ENCODE measurements at regions not wholly inside any gene's neighbourhood (a gene's known extent, or its start where the extent isn't known, plus 50 kb on each side); places are given as distances from the start of the nearest gene placed in this dataset.

DNA sequence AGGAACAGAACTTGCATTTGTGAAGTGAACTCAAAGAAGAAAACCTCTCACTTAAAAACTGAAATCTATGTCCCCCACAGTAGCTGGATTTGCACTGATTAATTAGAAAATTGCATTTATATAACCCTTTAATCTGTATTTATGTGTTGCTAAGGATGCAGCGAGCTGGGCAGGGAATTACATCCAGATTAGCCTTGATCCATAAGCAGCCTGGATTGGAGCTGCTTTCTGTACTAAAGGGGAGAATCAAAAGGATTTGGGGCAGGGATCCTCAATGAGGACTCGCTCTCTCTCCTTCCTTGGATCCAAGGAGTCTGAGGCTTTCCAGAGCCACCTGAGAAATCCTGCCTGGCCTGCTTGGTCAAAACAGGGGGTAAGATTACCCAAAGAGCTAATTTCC lies 125.9 kb downstream of the TLE3 start:
- H3K27ac ChIP-seq (ENCODE audit: low read length) = no peak overlapping the region
- WGBS (ENCODE audit: insufficient coverage) = 88% methylated on average over 2 of the region's 2 CpGs
- H3K4me3 ChIP-seq (ENCODE audit: low read length) = no peak overlapping the region
- peaks cover 2% of the 10 kb centered on the region for H3K27me3 ChIP-seq (ENCODE audit: control insufficient read depth, insufficient read depth, low read length)
- intact Hi-C loops (cut with micrococcal nuclease) = no loop called here
- TF ChIP-seq, protein P1, sequence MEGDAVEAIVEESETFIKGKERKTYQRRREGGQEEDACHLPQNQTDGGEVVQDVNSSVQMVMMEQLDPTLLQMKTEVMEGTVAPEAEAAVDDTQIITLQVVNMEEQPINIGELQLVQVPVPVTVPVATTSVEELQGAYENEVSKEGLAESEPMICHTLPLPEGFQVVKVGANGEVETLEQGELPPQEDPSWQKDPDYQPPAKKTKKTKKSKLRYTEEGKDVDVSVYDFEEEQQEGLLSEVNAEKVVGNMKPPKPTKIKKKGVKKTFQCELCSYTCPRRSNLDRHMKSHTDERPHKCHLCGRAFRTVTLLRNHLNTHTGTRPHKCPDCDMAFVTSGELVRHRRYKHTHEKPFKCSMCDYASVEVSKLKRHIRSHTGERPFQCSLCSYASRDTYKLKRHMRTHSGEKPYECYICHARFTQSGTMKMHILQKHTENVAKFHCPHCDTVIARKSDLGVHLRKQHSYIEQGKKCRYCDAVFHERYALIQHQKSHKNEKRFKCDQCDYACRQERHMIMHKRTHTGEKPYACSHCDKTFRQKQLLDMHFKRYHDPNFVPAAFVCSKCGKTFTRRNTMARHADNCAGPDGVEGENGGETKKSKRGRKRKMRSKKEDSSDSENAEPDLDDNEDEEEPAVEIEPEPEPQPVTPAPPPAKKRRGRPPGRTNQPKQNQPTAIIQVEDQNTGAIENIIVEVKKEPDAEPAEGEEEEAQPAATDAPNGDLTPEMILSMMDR (IDR thresholded peaks at IDR 0.05) = no peak
- Mint-ChIP-seq H3K27me3 (ENCODE audit: low read depth in 2 of 2) (peaks cover 48 to 61% of the 10 kb centered on the region in 2 donors), H3K9me3 (no peaks in the 10 kb centered on the region), H3K4me3 (no peak overlapping the region), H3K36me3 (no peaks in the 10 kb centered on the region), H3K4me1 (no peaks in the 10 kb centered on the region), H3K27ac (no peak overlapping the region)
- no peaks in the 10 kb centered on the region for H3K36me3 ChIP-seq (ENCODE audit: control insufficient read depth, insufficient read depth, low read length)
- ATAC-seq (no peak), DNase-seq (no peak)
- H3K9me3 ChIP-seq (ENCODE audit: control insufficient read depth, insufficient read depth, low read length) = no peaks in the 10 kb centered on the region
- no peaks in the 10 kb centered on the region for H3K4me1 ChIP-seq (ENCODE audit: control insufficient read depth, insufficient read depth, low read length)

GRCh38 chr15:69972436-69972835 lies 125.3 kb downstream of the TLE3 start:
- no peak for DNase-seq
- Histone ChIP-seq H3K27me3 (ENCODE audit: control insufficient read depth, insufficient read depth, low read length) (peaks cover 2% of the 10 kb centered on the region), H3K36me3 (ENCODE audit: control insufficient read depth, insufficient read depth, low read length) (no peaks in the 10 kb centered on the region), H3K4me1 (ENCODE audit: control insufficient read depth, insufficient read depth, low read length) (no peaks in the 10 kb centered on the region), H3K4me3 (ENCODE audit: low read length) (no peak overlapping the region), H3K9me3 (ENCODE audit: control insufficient read depth, insufficient read depth, low read length) (no peaks in the 10 kb centered on the region), H3K27ac (ENCODE audit: low read length) (no peak overlapping the region)
- Mint-ChIP-seq H3K36me3 (no peaks in the 10 kb centered on the region), H3K27me3 (ENCODE audit: low read depth in 2 of 2) (peaks cover 49 to 64% of the 10 kb centered on the region in 2 donors), H3K27ac (no peak overlapping the region), H3K4me3 (no peak overlapping the region), H3K9me3 (no peaks in the 10 kb centered on the region), H3K4me1 (no peaks in the 10 kb centered on the region)
- intact Hi-C loops (cut with micrococcal nuclease) = no loop called here
- 94% methylated on average over 3 of the region's 3 CpGs for WGBS (ENCODE audit: insufficient coverage)
- ATAC-seq = no peak
- TF ChIP-seq, protein P1 (IDR thresholded peaks at IDR 0.05) = no peak

- Histone ChIP-seq H3K27me3 (ENCODE audit: control insufficient read depth, insufficient read depth, low read length) (peaks cover 2% of the 10 kb centered on the region), H3K27ac (ENCODE audit: low read length) (no peak overlapping the region), H3K9me3 (ENCODE audit: control insufficient read depth, insufficient read depth, low read length) (no peaks in the 10 kb centered on the region), H3K36me3 (ENCODE audit: control insufficient read depth, insufficient read depth, low read length) (no peaks in the 10 kb centered on the region), H3K4me3 (ENCODE audit: low read length) (no peak overlapping the region), H3K4me1 (ENCODE audit: control insufficient read depth, insufficient read depth, low read length) (no peaks in the 10 kb centered on the region)
- H3K4me3 Mint-ChIP-seq = no peak overlapping the region
- H3K4me1 Mint-ChIP-seq = no peaks in the 10 kb centered on the region
- H3K9me3 Mint-ChIP-seq = no peaks in the 10 kb centered on the region
- no peak overlapping the region for H3K27ac Mint-ChIP-seq
- TF ChIP-seq, protein P1 (IDR thresholded peaks at IDR 0.05) = no peak
- ATAC-seq = peak in 2 of 3 donors; percentile 37 to 54
- WGBS (ENCODE audit: insufficient coverage) = 41% methylated on average over 6 of the region's 6 CpGs
- DNase-seq = peak in 1 of 2 donors; percentile 30
- no peaks in the 10 kb centered on the region for H3K36me3 Mint-ChIP-seq
- peaks cover 47 to 66% of the 10 kb centered on the region in 2 donors for H3K27me3 Mint-ChIP-seq (ENCODE audit: low read depth in 2 of 2)
- intact Hi-C loops (cut with micrococcal nuclease) = no loop called here
These were observed 124.5 kb downstream of the TLE3 start for GRCh38 chr15:69973102-69973714.

- Mint-ChIP-seq H3K27ac (no peak overlapping the region), H3K9me3 (no peaks in the 10 kb centered on the region), H3K4me3 (no peak overlapping the region), H3K4me1 (no peaks in the 10 kb centered on the region), H3K36me3 (no peaks in the 10 kb centered on the region), H3K27me3 (ENCODE audit: low read depth in 2 of 2) (peaks cover 44 to 64% of the 10 kb centered on the region in 2 donors)
- DNase-seq (no peak), ATAC-seq (no peak)
- H3K4me3 ChIP-seq (ENCODE audit: low read length) = no peak overlapping the region
- peaks cover 2% of the 10 kb centered on the region for H3K27me3 ChIP-seq (ENCODE audit: control insufficient read depth, insufficient read depth, low read length)
- intact Hi-C loops (cut with micrococcal nuclease) = no loop called here
- no peak overlapping the region for H3K27ac ChIP-seq (ENCODE audit: low read length)
- H3K9me3 ChIP-seq (ENCODE audit: control insufficient read depth, insufficient read depth, low read length) = no peaks in the 10 kb centered on the region
- WGBS (ENCODE audit: insufficient coverage) = 73% methylated on average over 4 of the region's 4 CpGs
- TF ChIP-seq, protein P1 (IDR thresholded peaks at IDR 0.05) = no peak
- H3K4me1 ChIP-seq (ENCODE audit: control insufficient read depth, insufficient read depth, low read length) = no peaks in the 10 kb centered on the region
- H3K36me3 ChIP-seq (ENCODE audit: control insufficient read depth, insufficient read depth, low read length) = no peaks in the 10 kb centered on the region
These were observed 123.8 kb downstream of the TLE3 start for GRCh38 chr15:69973880-69974279.
